B cell (primary cell): ENCODE measurements at regions not wholly inside any gene's neighbourhood (a gene's known extent, or its start where the extent isn't known, plus 50 kb on each side); places are given as distances from the start of the nearest gene placed in this dataset.

Experiments
- ATAC-seq: fragments of 200-7000 bp; cut with Tn5 transposase; one replicate; pipeline ENCODE4 v1.10.0; 2021; ENCODE audit warnings: low read depth, mild to moderate bottlenecking, moderate number of reproducible peaks, moderate library complexity
- CTCF ChIA-PET: fragments of 350-600 bp; sonication (Branson Sonifier 250); formaldehyde crosslinking; loops from one replicate; lab custom pipeline; 2021; ENCODE audit warnings: antibody characterized with exemption, inconsistent platforms; lab: Charles Lee
- POLR2A ChIA-PET: fragments of 350-600 bp; sonication (Branson Sonifier 250); formaldehyde crosslinking; loops from one replicate; lab custom pipeline; 2021; ENCODE audit warnings: antibody characterized with exemption; lab: Charles Lee
- DNase-seq: peaks from one replicate; pipeline ENCODE4 v3.0.0; 2013
- H2AFZ ChIP-seq: 2 replicates; pipeline ENCODE4 v1.6.1; 2012; ENCODE audit warnings: mild to moderate bottlenecking, low read depth, low read length; ENCODE audit not compliant: insufficient read depth, poor library complexity, severe bottlenecking
- H3K27ac ChIP-seq, 2 donors: 1 replicate in 1 of 2; 2 replicates in 1 of 2; pipeline ENCODE4 v1.5.1; 2012 to 2013; ENCODE audit warnings: low read length in 2 of 2, mild to moderate bottlenecking in 2 of 2, moderate library complexity in 1 of 2
- H3K27me3 ChIP-seq, 4 experiments: fragments of 200-600 bp in 1 of 4; sonication (generic) in 1 of 4; replicated peaks in 1 of 4; 1 replicate in 2 of 4; 2 replicates in 2 of 4; pipeline versions ENCODE4 v1.6.1 to v1.7.0; 2013 to 2016; ENCODE audit warnings: low read length in 3 of 4, mild to moderate bottlenecking in 2 of 4, mixed read lengths in 1 of 4, moderate library complexity in 1 of 4; ENCODE audit not compliant: insufficient read depth in 4 of 4, control insufficient read depth in 3 of 4; ENCODE audit errors: control extremely low read depth in 1 of 4
- H3K36me3 ChIP-seq, 2 experiments: replicated peaks in 1 of 2; 1 replicate in 1 of 2; 2 replicates in 1 of 2; pipeline versions ENCODE4 v1.6.1 to v1.7.1; 2013; ENCODE audit warnings: low read length in 1 of 2; ENCODE audit not compliant: insufficient read depth in 2 of 2, control insufficient read depth in 1 of 2; ENCODE audit errors: control extremely low read depth in 1 of 2, extremely low read depth in 1 of 2
- H3K4me1 ChIP-seq, 2 donors: fragments of 200-600 bp in 1 of 2; sonication (generic) in 1 of 2; 1 replicate in 1 of 2; 2 replicates in 1 of 2; pipeline versions ENCODE4 v1.5.1 to v1.6.1; 2013 to 2017; ENCODE audit warnings: low read length in 2 of 2; ENCODE audit not compliant: control insufficient read depth in 2 of 2, insufficient read depth in 2 of 2
- H3K4me2 ChIP-seq: replicated peaks from 2 replicates; pipeline ENCODE3; 2012; ENCODE audit warnings: mild to moderate bottlenecking, low read depth, low read length; ENCODE audit not compliant: poor library complexity, severe bottlenecking
- H3K4me3 ChIP-seq, 5 experiments: fragments of 200-600 bp in 1 of 5; sonication (generic) in 1 of 5; 1 replicate in 3 of 5; 2 replicates in 2 of 5; pipeline versions ENCODE4 v1.5.1 to v1.7.0; 2011 to 2016; ENCODE audit warnings: low read length in 4 of 5, mild to moderate bottlenecking in 4 of 5, low read depth in 2 of 5, control low read depth in 1 of 5, moderate library complexity in 1 of 5; ENCODE audit not compliant: insufficient read depth in 1 of 5; ENCODE audit errors: control extremely low read depth in 1 of 5, extremely low read depth in 1 of 5
- H3K79me2 ChIP-seq: fragments of 200-600 bp; sonication (generic); one replicate; pipeline ENCODE4 v1.6.0; 2016; ENCODE audit warnings: low read length; ENCODE audit not compliant: control insufficient read depth, insufficient read depth
- H3K9ac ChIP-seq: fragments of 200-600 bp; sonication (generic); 2 replicates; pipeline ENCODE4 v1.6.1; 2017; ENCODE audit warnings: mild to moderate bottlenecking, low read length, moderate library complexity
- H3K9me3 ChIP-seq, 3 donors: one replicate each; pipeline versions ENCODE4 v1.6.1 to v1.7.1; 2013; ENCODE audit warnings: low read length in 2 of 3; ENCODE audit not compliant: control insufficient read depth in 2 of 3, insufficient read depth in 1 of 3; ENCODE audit errors: control extremely low read depth in 1 of 3
- H4K20me1 ChIP-seq: 2 replicates; pipeline ENCODE4 v1.6.0; 2012; ENCODE audit warnings: mild to moderate bottlenecking, low read length; ENCODE audit not compliant: insufficient read depth, control insufficient read depth, poor library complexity, severe bottlenecking
- H3K27ac Mint-ChIP-seq: one replicate; pipeline ENCODE4 v1.8.0; 2021; ENCODE audit warnings: mixed read lengths
- H3K27me3 Mint-ChIP-seq: one replicate; pipeline ENCODE4 v1.8.0; 2021; ENCODE audit warnings: mixed read lengths
- H3K4me1 Mint-ChIP-seq: one replicate; pipeline ENCODE4 v1.8.0; 2021; ENCODE audit warnings: mixed read lengths
- H3K4me3 Mint-ChIP-seq: one replicate; pipeline ENCODE4 v1.8.0; 2021; ENCODE audit warnings: mixed read lengths
- H3K9me3 Mint-ChIP-seq: one replicate; pipeline ENCODE4 v1.8.0; 2022; ENCODE audit warnings: mixed read lengths; ENCODE audit not compliant: insufficient read depth
- EZH2 ChIP-seq: IDR thresholded peaks from 2 replicates; pipeline ENCODE4 v1.6.1; 2012; ENCODE audit warnings: borderline replicate concordance, low read depth, mild to moderate bottlenecking, moderate library complexity, low read length; ENCODE audit not compliant: insufficient read depth, poor library complexity, severe bottlenecking
- WGBS: methylation state at CpG from one replicate; pipeline ENCODE4 v1.1.5; 2013; ENCODE audit warnings: missing lambda C conversion rate; ENCODE audit not compliant: insufficient coverage; 5-methylcytosine and 5-hydroxymethylcytosine counted together
- intact Hi-C: fragments of 100-400 bp; cut with micrococcal nuclease; formaldehyde crosslinking; loops from one replicate; pipeline ENCODE4 v1.10.0; 2022
- TF ChIP-seq, protein P1 (sequence below): fragments of 200-600 bp; IDR thresholded peaks from one replicate; pipeline ENCODE4 v1.8.0; 2022; ENCODE audit warnings: antibody characterized with exemption, mild to moderate bottlenecking

DNA sequence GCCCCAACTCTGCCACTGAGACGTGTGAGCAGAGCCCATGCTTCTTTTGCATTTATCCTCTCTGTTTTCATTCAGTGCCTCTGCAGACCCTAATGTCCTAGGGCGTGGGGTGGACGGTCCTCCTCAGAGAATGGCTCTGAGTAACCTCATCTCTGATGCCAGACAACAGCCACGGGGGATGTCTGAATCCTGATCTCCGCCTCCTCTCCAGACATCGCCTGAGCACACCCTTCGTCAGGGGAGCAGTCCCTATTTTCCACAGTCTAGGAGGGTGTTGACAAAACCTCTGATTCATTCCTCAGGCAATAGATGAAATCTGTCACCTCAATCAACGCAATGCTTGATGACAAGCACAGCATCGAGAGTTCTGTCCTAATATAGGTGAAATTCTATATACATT, 109.2 kb upstream of the DYRK2 start:
- no peaks in the 10 kb centered on the region for H3K27me3 Mint-ChIP-seq
- ChIA-PET CTCF (no interaction called here), POLR2A (no interaction called here)
- Histone ChIP-seq H3K9me3 (no peaks in the 10 kb centered on the region), H3K36me3 (no peaks in the 10 kb centered on the region), H3K27me3 (no peaks in the 10 kb centered on the region), H2AFZ (no peak overlapping the region), H3K9ac (no peak overlapping the region), H3K27ac (no peak overlapping the region), H3K4me3 (no peak overlapping the region), H3K79me2 (no peaks in the 10 kb centered on the region), H3K4me1 (no peaks in the 10 kb centered on the region), H3K4me2 (no peak overlapping the region), H4K20me1 (no peaks in the 10 kb centered on the region)
- intact Hi-C loops, result no loop called here
- DNase-seq (no peak), ATAC-seq (no peak)
- H3K4me3 Mint-ChIP-seq, result no peak overlapping the region
- peaks cover 6% of the 10 kb centered on the region for H3K4me1 Mint-ChIP-seq
- H3K9me3 Mint-ChIP-seq, result no peaks in the 10 kb centered on the region
- 83% methylated on average over 7 of the region's 9 CpGs for WGBS
- no peak overlapping the region for H3K27ac Mint-ChIP-seq
- no peak for TF ChIP-seq EZH2
- TF ChIP-seq, protein P1, sequence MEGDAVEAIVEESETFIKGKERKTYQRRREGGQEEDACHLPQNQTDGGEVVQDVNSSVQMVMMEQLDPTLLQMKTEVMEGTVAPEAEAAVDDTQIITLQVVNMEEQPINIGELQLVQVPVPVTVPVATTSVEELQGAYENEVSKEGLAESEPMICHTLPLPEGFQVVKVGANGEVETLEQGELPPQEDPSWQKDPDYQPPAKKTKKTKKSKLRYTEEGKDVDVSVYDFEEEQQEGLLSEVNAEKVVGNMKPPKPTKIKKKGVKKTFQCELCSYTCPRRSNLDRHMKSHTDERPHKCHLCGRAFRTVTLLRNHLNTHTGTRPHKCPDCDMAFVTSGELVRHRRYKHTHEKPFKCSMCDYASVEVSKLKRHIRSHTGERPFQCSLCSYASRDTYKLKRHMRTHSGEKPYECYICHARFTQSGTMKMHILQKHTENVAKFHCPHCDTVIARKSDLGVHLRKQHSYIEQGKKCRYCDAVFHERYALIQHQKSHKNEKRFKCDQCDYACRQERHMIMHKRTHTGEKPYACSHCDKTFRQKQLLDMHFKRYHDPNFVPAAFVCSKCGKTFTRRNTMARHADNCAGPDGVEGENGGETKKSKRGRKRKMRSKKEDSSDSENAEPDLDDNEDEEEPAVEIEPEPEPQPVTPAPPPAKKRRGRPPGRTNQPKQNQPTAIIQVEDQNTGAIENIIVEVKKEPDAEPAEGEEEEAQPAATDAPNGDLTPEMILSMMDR, result no peak

DNA sequence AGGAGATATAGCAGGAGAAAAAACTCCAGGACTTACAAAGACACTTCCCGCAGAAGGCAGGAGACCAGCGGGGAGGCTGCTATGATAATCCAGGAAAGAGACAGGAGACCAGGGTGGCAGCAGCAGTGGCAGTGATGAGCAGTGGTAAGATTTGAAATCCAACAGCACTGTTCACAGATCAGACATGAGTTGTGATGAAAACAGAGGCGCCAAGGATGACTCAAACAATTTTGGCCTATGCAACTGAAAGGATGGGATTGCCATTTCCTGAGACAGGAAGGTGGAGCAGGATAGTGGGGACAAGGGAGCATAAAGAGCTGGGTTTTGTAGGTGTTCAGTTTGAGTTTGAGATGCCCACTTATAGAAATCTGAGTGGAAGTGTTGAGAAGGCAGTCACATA, 108.6 kb upstream of the DYRK2 start:
- peaks cover 6% of the 10 kb centered on the region for H3K4me1 Mint-ChIP-seq
- Histone ChIP-seq H2AFZ (no peak overlapping the region), H4K20me1 (no peaks in the 10 kb centered on the region), H3K4me2 (no peak overlapping the region), H3K9ac (no peak overlapping the region), H3K4me3 (no peak overlapping the region), H3K79me2 (no peaks in the 10 kb centered on the region), H3K4me1 (no peaks in the 10 kb centered on the region), H3K9me3 (no peaks in the 10 kb centered on the region), H3K27ac (no peak overlapping the region), H3K27me3 (no peaks in the 10 kb centered on the region), H3K36me3 (no peaks in the 10 kb centered on the region)
- ChIA-PET POLR2A (no interaction called here), CTCF (no interaction called here)
- intact Hi-C loops, result no loop called here
- H3K27ac Mint-ChIP-seq, result no peak overlapping the region
- DNase-seq (no peak), ATAC-seq (no peak)
- H3K27me3 Mint-ChIP-seq, result no peaks in the 10 kb centered on the region
- TF ChIP-seq EZH2, result no peak
- TF ChIP-seq, protein P1, result no peak
- no peak overlapping the region for H3K4me3 Mint-ChIP-seq
- no peaks in the 10 kb centered on the region for H3K9me3 Mint-ChIP-seq
- 100% methylated on average over 3 of the region's 3 CpGs for WGBS
